K562 (cell line): ENCODE measurements at regions not wholly inside any gene's neighbourhood (a gene's known extent, or its start where the extent isn't known, plus 50 kb on each side); places are given as distances from the start of the nearest gene placed in this dataset.

ENCODE experiments used
- ATAC-seq: fragments of 200-7000 bp; cut with Tn5 transposase; 3 replicates; pipeline ENCODE4 v1.9.1; 2020; ENCODE audit warnings: moderate library complexity
- BruUV-seq: library from RNA; stranded (reverse); fragments of 400-500 nt; replicated peaks from 2 replicates; lab custom pipeline; 2021; lab: Mats Ljungman, UMichigan
- CTCF ChIA-PET: fragments of 300-600 bp; formaldehyde crosslinking; extraction: SDS; loops from one replicate; lab custom pipeline; 2021; ENCODE audit warnings: low intra/inter-chr PET ratio; lab: Yijun Ruan, JAX
- POLR2A ChIA-PET: fragments of 300-600, 350-650 bp; sonication (Branson Sonifier 250); formaldehyde crosslinking; extraction: SDS; loops from one replicate; lab custom pipeline; 2021; ENCODE audit warnings: antibody characterized with exemption, inconsistent platforms; lab: Yijun Ruan, JAX
- DNase-seq, 4 experiments: peaks; one replicate each; pipeline versions ENCODE4 v3.0.0 to v3.0.0-alpha.2; 2011 to 2018; ENCODE audit warnings: low spot score in 3 of 4, mixed read lengths in 3 of 4; ENCODE audit errors: extremely low read depth in 1 of 4
- FAIRE-seq: peaks from 2 replicates; lab custom pipeline; 2011; peaks lifted over from hg19 to GRCh38; lab: Jason Lieb, UNC
- H2AFZ ChIP-seq: 2 replicates; pipeline ENCODE4 v1.6.0; 2011; ENCODE audit warnings: low read depth, low read length, control low read depth, inconsistent platforms
- H3K27ac ChIP-seq: fragments of 200-600 bp; 3 replicates; pipeline ENCODE4 v1.8.0; 2011; ENCODE audit warnings: low read depth, mild to moderate bottlenecking, control low read depth, inconsistent platforms, low read length, moderate library complexity, mixed read lengths; ENCODE audit errors: extremely low read depth
- H3K27me3 ChIP-seq, 2 experiments: fragments of 300-600 bp in 1 of 2; 2 replicates in 1 of 2; 3 replicates in 1 of 2; pipeline versions ENCODE4 v1.6.0 to v1.8.0; 2011; ENCODE audit warnings: inconsistent platforms in 2 of 2, low read length in 2 of 2, mild to moderate bottlenecking in 1 of 2, mixed read lengths in 1 of 2, moderate library complexity in 1 of 2; ENCODE audit not compliant: control insufficient read depth in 2 of 2, insufficient read depth in 2 of 2
- H3K36me3 ChIP-seq: fragments of 300-600 bp; 3 replicates; pipeline ENCODE4 v1.8.0; 2011; ENCODE audit warnings: mild to moderate bottlenecking, low read length, inconsistent platforms; ENCODE audit not compliant: control insufficient read depth, insufficient read depth
- H3K4me1 ChIP-seq, 2 experiments: fragments of 200-600 bp in 1 of 2; replicated peaks in 1 of 2; 2 replicates in 1 of 2; 3 replicates in 1 of 2; pipeline versions ENCODE4 v1.5.1 to v1.8.0; 2011; ENCODE audit warnings: inconsistent platforms in 2 of 2, low read length in 2 of 2, mild to moderate bottlenecking in 1 of 2, mixed read lengths in 1 of 2, moderate library complexity in 1 of 2; ENCODE audit not compliant: control insufficient read depth in 2 of 2, insufficient read depth in 2 of 2
- H3K4me2 ChIP-seq: 2 replicates; pipeline ENCODE4 v1.6.1; 2011; ENCODE audit warnings: low read length, control low read depth, inconsistent platforms, mixed read lengths; ENCODE audit not compliant: insufficient read depth
- H3K4me3 ChIP-seq: fragments of 200-600 bp; sonication (generic), shearing (Covaris generic); 2 replicates; pipeline ENCODE4 v1.5.1; 2016; ENCODE audit warnings: control low read depth, inconsistent platforms
- H3K79me2 ChIP-seq: fragments of 200-600 bp; 3 replicates; pipeline ENCODE4 v1.8.0; 2011; ENCODE audit warnings: low read length, inconsistent platforms; ENCODE audit not compliant: control insufficient read depth, insufficient read depth
- H3K9ac ChIP-seq, 2 experiments: 2 replicates each; pipeline versions ENCODE4 v1.6.0 to v1.6.1; 2011; ENCODE audit warnings: low read depth in 2 of 2, low read length in 2 of 2, control low read depth in 1 of 2, inconsistent platforms in 1 of 2, mild to moderate bottlenecking in 1 of 2, mixed read lengths in 1 of 2; ENCODE audit not compliant: insufficient read depth in 1 of 2
- H3K9me1 ChIP-seq: one replicate; pipeline ENCODE4 v1.6.0; 2011; ENCODE audit warnings: inconsistent platforms, mild to moderate bottlenecking, low read length, moderate library complexity; ENCODE audit not compliant: control insufficient read depth, insufficient read depth
- H3K9me3 ChIP-seq: replicated peaks from 2 replicates; pipeline ENCODE4 v1.5.1; 2011; ENCODE audit warnings: low read depth, low read length, inconsistent platforms; ENCODE audit not compliant: control insufficient read depth, insufficient read depth
- H4K20me1 ChIP-seq: replicated peaks from 2 replicates; pipeline ENCODE4 v1.6.1; 2011; ENCODE audit warnings: low read length, inconsistent platforms, mixed read lengths; ENCODE audit not compliant: control insufficient read depth, insufficient read depth
- HLTF ChIP-seq: fragments of 450-650 bp; IDR thresholded peaks from 2 replicates; pipeline ENCODE4 v1.6.1; 2016
- KLF10 ChIP-seq: fragments of 250-450 bp; sonication (Bioruptor Pico); IDR thresholded peaks from 2 replicates; pipeline ENCODE4 v1.6.1; 2021; ENCODE audit warnings: matching md5 sums
- NR4A1 ChIP-seq, 2 experiments: fragments of 250-450 bp in 1 of 2; fragments of 450-650 bp in 1 of 2; sonication (Bioruptor Pico) in 1 of 2; IDR thresholded peaks; 2 replicates each; pipeline versions ENCODE4 v1.4.0 to v1.6.1; 2016 to 2020; ENCODE audit warnings: mild to moderate bottlenecking in 2 of 2, missing compliant biosample characterization in 1 of 2, missing genetic modification characterization in 1 of 2, moderate library complexity in 1 of 2
- RAD21 ChIP-seq, 2 experiments: fragments of 250-450 bp in 1 of 2; fragments of 450-650 bp in 1 of 2; sonication (Bioruptor Pico) in 1 of 2; formaldehyde crosslinking in 1 of 2; IDR thresholded peaks in 1 of 2; conservative IDR thresholded peaks in 1 of 2; 2 replicates each; pipeline versions ENCODE4 v1.4.0 to v1.8.0; 2020 to 2022; ENCODE audit warnings: mild to moderate bottlenecking in 2 of 2, moderate library complexity in 1 of 2
- TEAD1 ChIP-seq, 2 experiments: fragments of 450-650 bp in 1 of 2; sonication (generic) in 1 of 2; formaldehyde crosslinking; IDR thresholded peaks; 2 replicates each; pipeline versions ENCODE4 v1.4.0 to v1.8.0; 2020 to 2022; ENCODE audit warnings: mild to moderate bottlenecking in 2 of 2, missing genetic modification reagents in 1 of 2
- ZNF695 ChIP-seq: fragments of 450-650 bp; formaldehyde crosslinking; IDR thresholded peaks from 2 replicates; pipeline ENCODE4 v1.4.0; 2020; ENCODE audit warnings: mild to moderate bottlenecking, moderate library complexity
- WGBS: fragments of 100-300 bp; shearing (Covaris generic); methylation state at CpG from one replicate; pipeline ENCODE4 v1.1.6; 2016; ENCODE audit warnings: low coverage, mixed read lengths; ENCODE audit not compliant: insufficient coverage; ENCODE audit errors: missing lambda C conversion rate; 5-methylcytosine and 5-hydroxymethylcytosine counted together
- in situ Hi-C: fragments of 300-500 bp; cut with MboI; formaldehyde crosslinking; loops from 4 replicates; pipeline ENCODE4 v1.15.0; 2018; ENCODE audit warnings: inconsistent platforms, mixed read lengths
- intact Hi-C: fragments of 100-400 bp; cut with micrococcal nuclease; formaldehyde crosslinking; loops from 2 replicates; pipeline ENCODE4 v1.14.2; 2022
- TF ChIP-seq, protein P1 (sequence below): fragments of 250-450 bp; sonication (Bioruptor Pico); IDR thresholded peaks from 2 replicates; pipeline ENCODE4 v1.5.0; 2021
- TF ChIP-seq, protein P2 (sequence below): sonication (generic); formaldehyde crosslinking; IDR thresholded peaks from 2 replicates; pipeline ENCODE4 v1.8.0; 2023; ENCODE audit warnings: mild to moderate bottlenecking, missing genetic modification reagents
- TF ChIP-seq, protein P3 (sequence below), 2 experiments: IDR thresholded peaks; 2 replicates each; pipeline ENCODE4 v1.6.1; 2012; ENCODE audit warnings: improper control_type of control experiment in 2 of 2, low read depth in 2 of 2, low read length in 2 of 2, borderline replicate concordance in 1 of 2
- TF ChIP-seq, protein P4 (sequence below), 2 experiments: fragments of 450-650 bp; conservative IDR thresholded peaks; 2 replicates each; pipeline ENCODE4 v1.6.1; 2017; ENCODE audit warnings: mild to moderate bottlenecking in 2 of 2, moderate library complexity in 2 of 2
- TF ChIP-seq, protein P5 (sequence below): fragments of 450-650 bp; formaldehyde crosslinking; IDR thresholded peaks from 2 replicates; pipeline ENCODE4 v1.4.0; 2022; ENCODE audit warnings: missing genetic modification characterization

DNA sequence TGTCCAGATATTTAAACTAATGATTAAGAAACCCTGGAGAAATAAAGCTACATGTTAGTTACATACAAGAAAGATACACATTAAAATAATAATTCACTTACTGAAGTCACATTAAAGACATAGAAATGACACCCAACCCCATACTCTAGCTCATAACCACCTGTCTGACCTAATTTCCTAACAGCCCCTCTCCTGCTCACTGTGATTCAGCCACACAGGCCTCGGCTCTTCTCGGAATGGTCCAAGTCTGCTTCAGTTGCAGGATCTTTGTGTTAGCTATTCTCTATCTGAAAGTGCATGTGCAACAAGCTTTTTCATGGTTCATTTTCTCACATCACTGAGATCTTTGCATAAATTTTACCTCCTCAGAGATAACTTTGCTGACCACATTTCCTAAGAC, 209.8 kb downstream of the TM2D1 start:
- in situ Hi-C loops = no loop called here
- Histone ChIP-seq H2AFZ (no peak overlapping the region), H3K9ac (no peak overlapping the region), H3K27me3 (no peaks in the 10 kb centered on the region; a peak in 3 of 5 replicates), H4K20me1 (no peaks in the 10 kb centered on the region), H3K4me3 (no peak overlapping the region), H3K36me3 (no peaks in the 10 kb centered on the region), H3K4me2 (no peak overlapping the region), H3K79me2 (no peaks in the 10 kb centered on the region), H3K27ac (no peak overlapping the region), H3K4me1 (no peaks in the 10 kb centered on the region), H3K9me3 (no peaks in the 10 kb centered on the region), H3K9me1 (no peaks in the 10 kb centered on the region)
- ATAC-seq = no peak
- CTCF ChIA-PET = no interaction called here
- POLR2A ChIA-PET = interaction anchor here (0.6 to 1.2 kb wide), 3 partner anchors 8 to 200 kb away, joined by 3 read pairs; no protein-coding TSS in a partner anchor
- BruUV-seq = no TSS peak
- WGBS = 0% methylated on average over 2 of the region's 2 CpGs
- intact Hi-C loops = no loop called here
- DNase-seq = no peak
- no peak for FAIRE-seq
- TF ChIP-seq KLF10 (CRISPR knock-in tag) (no peak), RAD21 (CRISPR knock-in tag; conservative IDR thresholded peaks at IDR 0.05 in 1 of 2, IDR thresholded peaks at IDR 0.05 in 1 of 2) (no peak), HLTF (no peak), NR4A1 (CRISPR knock-in tag; IDR thresholded peaks at IDR 0.05) (no peak), NR4A1 (tag; IDR thresholded peaks at IDR 0.05) (no peak), ZNF695 (CRISPR knock-in tag) (no peak), TEAD1 (CRISPR knock-in tag; IDR thresholded peaks at IDR 0.05) (no peak)
- TF ChIP-seq, protein P1, sequence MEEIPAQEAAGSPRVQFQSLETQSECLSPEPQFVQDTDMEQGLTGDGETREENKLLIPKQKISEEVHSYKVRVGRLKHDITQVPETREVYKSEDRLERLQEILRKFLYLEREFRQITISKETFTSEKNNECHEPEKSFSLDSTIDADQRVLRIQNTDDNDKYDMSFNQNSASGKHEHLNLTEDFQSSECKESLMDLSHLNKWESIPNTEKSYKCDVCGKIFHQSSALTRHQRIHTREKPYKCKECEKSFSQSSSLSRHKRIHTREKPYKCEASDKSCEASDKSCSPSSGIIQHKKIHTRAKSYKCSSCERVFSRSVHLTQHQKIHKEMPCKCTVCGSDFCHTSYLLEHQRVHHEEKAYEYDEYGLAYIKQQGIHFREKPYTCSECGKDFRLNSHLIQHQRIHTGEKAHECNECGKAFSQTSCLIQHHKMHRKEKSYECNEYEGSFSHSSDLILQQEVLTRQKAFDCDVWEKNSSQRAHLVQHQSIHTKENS (CRISPR knock-in tag) = no peak
- TF ChIP-seq, protein P2, sequence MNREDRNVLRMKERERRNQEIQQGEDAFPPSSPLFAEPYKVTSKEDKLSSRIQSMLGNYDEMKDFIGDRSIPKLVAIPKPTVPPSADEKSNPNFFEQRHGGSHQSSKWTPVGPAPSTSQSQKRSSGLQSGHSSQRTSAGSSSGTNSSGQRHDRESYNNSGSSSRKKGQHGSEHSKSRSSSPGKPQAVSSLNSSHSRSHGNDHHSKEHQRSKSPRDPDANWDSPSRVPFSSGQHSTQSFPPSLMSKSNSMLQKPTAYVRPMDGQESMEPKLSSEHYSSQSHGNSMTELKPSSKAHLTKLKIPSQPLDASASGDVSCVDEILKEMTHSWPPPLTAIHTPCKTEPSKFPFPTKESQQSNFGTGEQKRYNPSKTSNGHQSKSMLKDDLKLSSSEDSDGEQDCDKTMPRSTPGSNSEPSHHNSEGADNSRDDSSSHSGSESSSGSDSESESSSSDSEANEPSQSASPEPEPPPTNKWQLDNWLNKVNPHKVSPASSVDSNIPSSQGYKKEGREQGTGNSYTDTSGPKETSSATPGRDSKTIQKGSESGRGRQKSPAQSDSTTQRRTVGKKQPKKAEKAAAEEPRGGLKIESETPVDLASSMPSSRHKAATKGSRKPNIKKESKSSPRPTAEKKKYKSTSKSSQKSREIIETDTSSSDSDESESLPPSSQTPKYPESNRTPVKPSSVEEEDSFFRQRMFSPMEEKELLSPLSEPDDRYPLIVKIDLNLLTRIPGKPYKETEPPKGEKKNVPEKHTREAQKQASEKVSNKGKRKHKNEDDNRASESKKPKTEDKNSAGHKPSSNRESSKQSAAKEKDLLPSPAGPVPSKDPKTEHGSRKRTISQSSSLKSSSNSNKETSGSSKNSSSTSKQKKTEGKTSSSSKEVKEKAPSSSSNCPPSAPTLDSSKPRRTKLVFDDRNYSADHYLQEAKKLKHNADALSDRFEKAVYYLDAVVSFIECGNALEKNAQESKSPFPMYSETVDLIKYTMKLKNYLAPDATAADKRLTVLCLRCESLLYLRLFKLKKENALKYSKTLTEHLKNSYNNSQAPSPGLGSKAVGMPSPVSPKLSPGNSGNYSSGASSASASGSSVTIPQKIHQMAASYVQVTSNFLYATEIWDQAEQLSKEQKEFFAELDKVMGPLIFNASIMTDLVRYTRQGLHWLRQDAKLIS (CRISPR knock-in tag) = no peak
- TF ChIP-seq, protein P3, sequence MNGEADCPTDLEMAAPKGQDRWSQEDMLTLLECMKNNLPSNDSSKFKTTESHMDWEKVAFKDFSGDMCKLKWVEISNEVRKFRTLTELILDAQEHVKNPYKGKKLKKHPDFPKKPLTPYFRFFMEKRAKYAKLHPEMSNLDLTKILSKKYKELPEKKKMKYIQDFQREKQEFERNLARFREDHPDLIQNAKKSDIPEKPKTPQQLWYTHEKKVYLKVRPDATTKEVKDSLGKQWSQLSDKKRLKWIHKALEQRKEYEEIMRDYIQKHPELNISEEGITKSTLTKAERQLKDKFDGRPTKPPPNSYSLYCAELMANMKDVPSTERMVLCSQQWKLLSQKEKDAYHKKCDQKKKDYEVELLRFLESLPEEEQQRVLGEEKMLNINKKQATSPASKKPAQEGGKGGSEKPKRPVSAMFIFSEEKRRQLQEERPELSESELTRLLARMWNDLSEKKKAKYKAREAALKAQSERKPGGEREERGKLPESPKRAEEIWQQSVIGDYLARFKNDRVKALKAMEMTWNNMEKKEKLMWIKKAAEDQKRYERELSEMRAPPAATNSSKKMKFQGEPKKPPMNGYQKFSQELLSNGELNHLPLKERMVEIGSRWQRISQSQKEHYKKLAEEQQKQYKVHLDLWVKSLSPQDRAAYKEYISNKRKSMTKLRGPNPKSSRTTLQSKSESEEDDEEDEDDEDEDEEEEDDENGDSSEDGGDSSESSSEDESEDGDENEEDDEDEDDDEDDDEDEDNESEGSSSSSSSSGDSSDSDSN (IDR thresholded peaks at IDR 0.05; ENCODE audit: borderline replicate concordance in 1 of 2, low read depth in 2 of 2, low read length in 2 of 2) = no peak
- TF ChIP-seq, protein P4, sequence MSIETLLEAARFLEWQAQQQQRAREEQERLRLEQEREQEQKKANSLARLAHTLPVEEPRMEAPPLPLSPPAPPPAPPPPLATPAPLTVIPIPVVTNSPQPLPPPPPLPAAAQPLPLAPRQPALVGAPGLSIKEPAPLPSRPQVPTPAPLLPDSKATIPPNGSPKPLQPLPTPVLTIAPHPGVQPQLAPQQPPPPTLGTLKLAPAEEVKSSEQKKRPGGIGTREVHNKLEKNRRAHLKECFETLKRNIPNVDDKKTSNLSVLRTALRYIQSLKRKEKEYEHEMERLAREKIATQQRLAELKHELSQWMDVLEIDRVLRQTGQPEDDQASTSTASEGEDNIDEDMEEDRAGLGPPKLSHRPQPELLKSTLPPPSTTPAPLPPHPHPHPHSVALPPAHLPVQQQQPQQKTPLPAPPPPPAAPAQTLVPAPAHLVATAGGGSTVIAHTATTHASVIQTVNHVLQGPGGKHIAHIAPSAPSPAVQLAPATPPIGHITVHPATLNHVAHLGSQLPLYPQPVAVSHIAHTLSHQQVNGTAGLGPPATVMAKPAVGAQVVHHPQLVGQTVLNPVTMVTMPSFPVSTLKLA (conservative IDR thresholded peaks at IDR 0.05) = no peak
- TF ChIP-seq, protein P5, sequence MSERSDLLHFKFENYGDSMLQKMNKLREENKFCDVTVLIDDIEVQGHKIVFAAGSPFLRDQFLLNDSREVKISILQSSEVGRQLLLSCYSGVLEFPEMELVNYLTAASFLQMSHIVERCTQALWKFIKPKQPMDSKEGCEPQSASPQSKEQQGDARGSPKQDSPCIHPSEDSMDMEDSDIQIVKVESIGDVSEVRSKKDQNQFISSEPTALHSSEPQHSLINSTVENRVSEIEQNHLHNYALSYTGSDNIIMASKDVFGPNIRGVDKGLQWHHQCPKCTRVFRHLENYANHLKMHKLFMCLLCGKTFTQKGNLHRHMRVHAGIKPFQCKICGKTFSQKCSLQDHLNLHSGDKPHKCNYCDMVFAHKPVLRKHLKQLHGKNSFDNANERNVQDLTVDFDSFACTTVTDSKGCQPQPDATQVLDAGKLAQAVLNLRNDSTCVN (CRISPR knock-in tag) = no peak
